OCI-LY7 (cell line): ENCODE measurements at regions not wholly inside any gene's neighbourhood (a gene's known extent, or its start where the extent isn't known, plus 50 kb on each side); places are given as distances from the start of the nearest gene placed in this dataset.

ENCODE experiments used
- EZH2phosphoT487 ChIP-seq: fragments of 200-600 bp; sonication (generic); IDR thresholded peaks from 2 replicates; pipeline ENCODE4 v1.6.1; 2018; ENCODE audit warnings: low read depth, borderline replicate concordance, mild to moderate bottlenecking, mixed run types, antibody characterized with exemption, low read length, moderate library complexity, mixed read lengths
- TF ChIP-seq, protein P1 (sequence below): fragments of 200-600 bp; sonication (generic); conservative IDR thresholded peaks from 2 replicates; pipeline ENCODE4 v1.5.1; 2014; ENCODE audit warnings: mild to moderate bottlenecking, antibody characterized with exemption, low read length, moderate library complexity, mixed read lengths

DNA sequence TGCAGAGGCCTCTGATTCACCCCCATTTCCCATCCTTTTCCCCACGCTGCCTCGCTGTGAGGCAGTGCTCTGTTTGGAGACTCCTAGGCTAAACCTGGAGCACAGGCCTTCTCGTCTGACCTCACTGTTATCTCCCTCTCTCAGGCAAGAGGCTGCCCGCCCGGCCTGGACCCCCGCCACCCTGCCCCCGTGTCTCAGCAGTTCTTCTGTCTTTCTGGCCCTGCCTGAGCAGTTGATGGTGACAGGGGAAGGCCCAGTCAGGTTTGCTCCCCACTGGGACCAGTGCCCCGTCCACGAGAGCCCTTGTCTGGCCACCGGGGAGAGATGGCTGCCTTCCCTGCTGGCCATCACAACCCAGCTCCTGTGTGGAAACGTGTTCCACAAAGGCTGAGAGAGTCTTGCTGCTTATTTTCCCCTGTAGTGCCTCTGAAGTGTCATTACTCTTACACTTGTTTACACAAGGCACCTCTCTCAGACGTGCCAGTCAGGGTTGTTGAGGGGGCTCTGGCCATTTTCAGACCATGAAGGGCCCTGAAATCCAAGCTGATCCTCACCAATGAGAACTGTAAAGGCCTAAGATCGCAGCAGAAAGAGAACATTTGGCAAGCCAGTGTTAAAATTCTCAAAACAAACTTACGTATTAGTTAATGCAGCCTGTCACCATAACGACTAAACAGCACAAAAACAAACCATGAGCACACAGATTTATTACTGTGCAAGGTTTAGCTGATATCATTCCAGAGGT lies 210.9 kb downstream of the NDUFA10 start:
- TF ChIP-seq EZH2phosphoT487: no peak
- TF ChIP-seq, protein P1, sequence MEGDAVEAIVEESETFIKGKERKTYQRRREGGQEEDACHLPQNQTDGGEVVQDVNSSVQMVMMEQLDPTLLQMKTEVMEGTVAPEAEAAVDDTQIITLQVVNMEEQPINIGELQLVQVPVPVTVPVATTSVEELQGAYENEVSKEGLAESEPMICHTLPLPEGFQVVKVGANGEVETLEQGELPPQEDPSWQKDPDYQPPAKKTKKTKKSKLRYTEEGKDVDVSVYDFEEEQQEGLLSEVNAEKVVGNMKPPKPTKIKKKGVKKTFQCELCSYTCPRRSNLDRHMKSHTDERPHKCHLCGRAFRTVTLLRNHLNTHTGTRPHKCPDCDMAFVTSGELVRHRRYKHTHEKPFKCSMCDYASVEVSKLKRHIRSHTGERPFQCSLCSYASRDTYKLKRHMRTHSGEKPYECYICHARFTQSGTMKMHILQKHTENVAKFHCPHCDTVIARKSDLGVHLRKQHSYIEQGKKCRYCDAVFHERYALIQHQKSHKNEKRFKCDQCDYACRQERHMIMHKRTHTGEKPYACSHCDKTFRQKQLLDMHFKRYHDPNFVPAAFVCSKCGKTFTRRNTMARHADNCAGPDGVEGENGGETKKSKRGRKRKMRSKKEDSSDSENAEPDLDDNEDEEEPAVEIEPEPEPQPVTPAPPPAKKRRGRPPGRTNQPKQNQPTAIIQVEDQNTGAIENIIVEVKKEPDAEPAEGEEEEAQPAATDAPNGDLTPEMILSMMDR: no peak
